HepG2 (cell line): ENCODE measurements at regions not wholly inside any gene's neighbourhood (a gene's known extent, or its start where the extent isn't known, plus 50 kb on each side); places are given as distances from the start of the nearest gene placed in this dataset.

Experiments used
- ATAC-seq: fragments of 200-7000 bp; cut with Tn5 transposase; 3 replicates; pipeline ENCODE4 v1.9.1; 2020; ENCODE audit warnings: mild to moderate bottlenecking, moderate library complexity
- BruUV-seq: library from RNA; stranded (reverse); fragments of 400-500 nt; replicated peaks from 2 replicates; lab custom pipeline; 2021; lab: Mats Ljungman, UMichigan
- CTCF ChIA-PET: fragments of 300-600 bp; formaldehyde crosslinking; extraction: SDS; loops from one replicate; lab custom pipeline; 2021; ENCODE audit warnings: low total read pairs, inconsistent platforms, low intra/inter-chr PET ratio; lab: Yijun Ruan, JAX
- POLR2A ChIA-PET: fragments of 350-600 bp; sonication (Branson Sonifier 250); formaldehyde crosslinking; loops from one replicate; lab custom pipeline; 2020; ENCODE audit warnings: antibody characterized with exemption, inconsistent platforms; lab: Yijun Ruan, JAX
- DNase-seq: peaks from one replicate; pipeline ENCODE4 v3.0.0-alpha.2; 2015; ENCODE audit warnings: low spot score
- FAIRE-seq: peaks from 3 replicates; lab custom pipeline; 2011; peaks lifted over from hg19 to GRCh38; lab: Jason Lieb, UNC
- H2AFZ ChIP-seq: one replicate; pipeline ENCODE4 v1.6.1; 2011; ENCODE audit warnings: low read length, inconsistent platforms
- H3K27ac ChIP-seq: fragments of 300-600 bp; 3 replicates; pipeline ENCODE4 v1.8.0; 2011; ENCODE audit warnings: mixed run types, mild to moderate bottlenecking, mixed read lengths, low read length, inconsistent platforms; ENCODE audit not compliant: insufficient read depth; ENCODE audit errors: extremely low read length
- H3K27me3 ChIP-seq, 2 experiments: fragments of 200-600 bp in 1 of 2; 2 replicates in 1 of 2; 3 replicates in 1 of 2; pipeline versions ENCODE4 v1.6.0 to v1.8.0; 2011; ENCODE audit warnings: low read length in 2 of 2, mild to moderate bottlenecking in 2 of 2, moderate library complexity in 2 of 2, inconsistent platforms in 1 of 2; ENCODE audit not compliant: insufficient read depth in 2 of 2, control insufficient read depth in 1 of 2
- H3K36me3 ChIP-seq, 2 experiments: fragments of 200-600 bp in 1 of 2; replicated peaks in 1 of 2; 2 replicates in 1 of 2; 3 replicates in 1 of 2; pipeline versions ENCODE4 v1.5.1 to v1.8.0; 2011; ENCODE audit warnings: low read length in 2 of 2, inconsistent platforms in 1 of 2; ENCODE audit not compliant: insufficient read depth in 2 of 2, control insufficient read depth in 1 of 2
- H3K4me1 ChIP-seq: 2 replicates; pipeline ENCODE4 v1.5.1; 2012; ENCODE audit warnings: low read length, inconsistent platforms; ENCODE audit not compliant: insufficient read depth
- H3K4me2 ChIP-seq: 2 replicates; pipeline ENCODE4 v1.6.0; 2011; ENCODE audit warnings: low read depth, low read length, inconsistent platforms
- H3K4me3 ChIP-seq, 3 experiments: fragments of 200-600 bp in 1 of 3; sonication (generic), shearing (Covaris generic) in 1 of 3; replicated peaks in 1 of 3; 2 replicates each; pipeline ENCODE4 v1.5.1; 2011 to 2016; ENCODE audit warnings: low read length in 3 of 3, inconsistent platforms in 2 of 3, low read depth in 2 of 3, mild to moderate bottlenecking in 2 of 3, control low read depth in 1 of 3, mixed read lengths in 1 of 3; ENCODE audit not compliant: insufficient read depth in 1 of 3
- H3K79me2 ChIP-seq: one replicate; pipeline ENCODE4 v1.6.1; 2011; ENCODE audit warnings: low read length, inconsistent platforms; ENCODE audit not compliant: insufficient read depth
- H3K9ac ChIP-seq: 2 replicates; pipeline ENCODE4 v1.6.0; 2011; ENCODE audit warnings: mild to moderate bottlenecking, low read depth, low read length, inconsistent platforms; ENCODE audit not compliant: insufficient read depth
- H3K9me3 ChIP-seq: 2 replicates; pipeline ENCODE4 v1.5.1; 2012; ENCODE audit warnings: mild to moderate bottlenecking, low read length
- H4K20me1 ChIP-seq: 2 replicates; pipeline ENCODE4 v1.6.0; 2011; ENCODE audit warnings: inconsistent platforms, mild to moderate bottlenecking, low read length, moderate library complexity; ENCODE audit not compliant: insufficient read depth
- AKAP8 ChIP-seq: sonication (generic); formaldehyde crosslinking; IDR thresholded peaks from 2 replicates; pipeline ENCODE4 v1.5.1; 2020; ENCODE audit warnings: mild to moderate bottlenecking, missing genetic modification reagents
- CTCF ChIP-seq: sonication (generic); formaldehyde crosslinking; IDR thresholded peaks from 2 replicates; pipeline ENCODE4 v1.5.0; 2020; ENCODE audit warnings: mild to moderate bottlenecking, missing genetic modification reagents, moderate library complexity
- FOXK1 ChIP-seq: sonication (generic); formaldehyde crosslinking; IDR thresholded peaks from 2 replicates; pipeline ENCODE4 v1.4.0; 2020; ENCODE audit warnings: low read depth, missing genetic modification reagents, borderline replicate concordance
- FOXO1 ChIP-seq: sonication (generic); formaldehyde crosslinking; IDR thresholded peaks from 2 replicates; pipeline ENCODE4 v1.4.0; 2020; ENCODE audit warnings: missing genetic modification reagents
- NFIC ChIP-seq: IDR thresholded peaks from 2 replicates; pipeline ENCODE4 v1.6.1; 2012; ENCODE audit warnings: mild to moderate bottlenecking, low read length, inconsistent platforms
- PAF1 ChIP-seq: IDR thresholded peaks from 2 replicates; pipeline ENCODE4 v1.6.1; 2016; ENCODE audit warnings: missing genetic modification reagents, missing compliant biosample characterization
- PATZ1 ChIP-seq: sonication (generic); formaldehyde crosslinking; IDR thresholded peaks from 2 replicates; pipeline ENCODE4 v1.4.0; 2020; ENCODE audit warnings: missing genetic modification reagents
- TP53 ChIP-seq: sonication (generic); formaldehyde crosslinking; conservative IDR thresholded peaks from 2 replicates; pipeline ENCODE4 v1.4.0; 2020; ENCODE audit warnings: missing genetic modification reagents
- YEATS2 ChIP-seq: sonication (generic); formaldehyde crosslinking; IDR thresholded peaks from 2 replicates; pipeline ENCODE4 v1.4.0; 2020; ENCODE audit warnings: missing genetic modification reagents, borderline replicate concordance
- ZNF431 ChIP-seq: sonication (generic); formaldehyde crosslinking; IDR thresholded peaks from 2 replicates; pipeline ENCODE4 v1.9.0; 2022; ENCODE audit warnings: missing genetic modification reagents, low read depth, mild to moderate bottlenecking, borderline replicate concordance
- ZNF550 ChIP-seq: sonication (generic); formaldehyde crosslinking; IDR thresholded peaks from 2 replicates; pipeline ENCODE4 v1.4.0; 2020; ENCODE audit warnings: mild to moderate bottlenecking, missing genetic modification reagents, borderline replicate concordance
- ZNF563 ChIP-seq: sonication (generic); formaldehyde crosslinking; IDR thresholded peaks from 2 replicates; pipeline ENCODE4 v1.8.0; 2022; ENCODE audit warnings: mild to moderate bottlenecking, moderate library complexity, missing genetic modification reagents
- ZNF614 ChIP-seq: IDR thresholded peaks from 2 replicates; pipeline ENCODE4 v1.6.1; 2018; ENCODE audit warnings: missing biosample characterization, missing genetic modification reagents, inconsistent platforms, borderline replicate concordance
- ZSCAN30 ChIP-seq: sonication (generic); formaldehyde crosslinking; IDR thresholded peaks from 2 replicates; pipeline ENCODE4 v1.5.0; 2020; ENCODE audit warnings: mild to moderate bottlenecking, missing genetic modification reagents
- WGBS: methylation state at CpG from one replicate; pipeline ENCODE4 v1.1.6; 2017; ENCODE audit warnings: low lambda C conversion rate; 5-methylcytosine and 5-hydroxymethylcytosine counted together
- in situ Hi-C: cut with HindIII; loops from 2 replicates; pipeline ENCODE4 v1.10.0; 2017; ENCODE audit warnings: low pct_unique_long_range_greater_than_20kb; ENCODE audit not compliant: extremely low pct_ligation_motif_present
- intact Hi-C: fragments of 100-400 bp; cut with micrococcal nuclease; formaldehyde crosslinking; loops from one replicate; pipeline ENCODE4 v1.10.0; 2022; ENCODE audit not compliant: unreplicated experiment
- TF ChIP-seq, protein P1 (sequence below): sonication (generic); formaldehyde crosslinking; IDR thresholded peaks from 2 replicates; pipeline ENCODE4 v1.4.0; 2020; ENCODE audit warnings: missing genetic modification reagents

DNA sequence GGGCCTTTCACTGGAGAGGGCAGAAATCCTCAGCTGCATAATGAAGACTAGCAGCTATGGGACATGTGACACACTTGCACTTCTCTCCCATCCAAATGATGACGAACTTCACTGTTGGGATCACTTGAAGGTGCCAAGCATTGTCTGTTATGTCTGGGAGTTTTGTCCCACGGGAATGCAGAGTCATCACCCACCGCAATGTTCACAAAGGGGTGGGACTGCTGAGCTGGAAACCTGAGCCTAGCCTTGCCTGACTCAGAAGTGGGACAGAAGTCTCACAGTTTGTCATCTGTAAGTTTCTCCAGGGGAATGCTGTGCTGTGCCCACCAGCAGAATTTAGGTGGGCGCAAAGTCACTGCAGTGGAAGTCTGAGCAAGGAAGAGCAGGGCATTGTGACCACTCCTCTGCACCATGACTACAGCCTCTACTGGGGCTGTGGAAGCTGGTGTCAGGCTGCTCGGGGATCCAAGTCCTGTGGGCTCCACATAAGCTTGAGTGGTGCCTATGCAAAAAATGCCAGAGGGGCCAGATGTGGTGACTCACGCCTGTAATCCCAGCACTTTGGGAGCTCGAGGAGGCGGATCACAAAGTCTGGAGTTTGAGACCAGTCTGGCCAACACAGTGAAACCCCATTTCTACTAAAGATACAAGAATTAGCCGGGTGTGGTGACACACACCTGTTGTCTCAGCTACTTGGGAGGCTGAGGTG is 472.0 kb upstream of the CNTNAP2 start:
- H3K27ac ChIP-seq: no peak overlapping the region
- H3K27me3 ChIP-seq: no peaks in the 10 kb centered on the region
- DNase-seq: no peak
- BruUV-seq: no TSS peak
- no peak overlapping the region for H3K4me2 ChIP-seq
- ChIA-PET POLR2A (no interaction called here), CTCF (no interaction called here)
- in situ Hi-C loops: no loop called here
- no peaks in the 10 kb centered on the region for H3K79me2 ChIP-seq
- no peak overlapping the region for H3K9ac ChIP-seq
- no peak overlapping the region for H3K4me3 ChIP-seq
- H3K4me1 ChIP-seq: no peaks in the 10 kb centered on the region
- H4K20me1 ChIP-seq: no peaks in the 10 kb centered on the region
- H3K9me3 ChIP-seq: peaks cover 83% of the 10 kb centered on the region
- no peak overlapping the region for H2AFZ ChIP-seq
- no peaks in the 10 kb centered on the region for H3K36me3 ChIP-seq
- 8% methylated on average over 6 of the region's 9 CpGs for WGBS
- no peak for FAIRE-seq
- no peak for ATAC-seq
- intact Hi-C loops: no loop called here
- TF ChIP-seq TP53: no peak

- Histone ChIP-seq H3K27me3 (no peaks in the 10 kb centered on the region), H3K4me2 (no peak overlapping the region), H3K27ac (no peak overlapping the region), H3K4me1 (no peaks in the 10 kb centered on the region), H3K9ac (no peak overlapping the region), H3K9me3 (peaks cover 86% of the 10 kb centered on the region), H3K4me3 (no peak overlapping the region), H3K36me3 (no peaks in the 10 kb centered on the region), H4K20me1 (no peaks in the 10 kb centered on the region), H2AFZ (no peak overlapping the region), H3K79me2 (no peaks in the 10 kb centered on the region)
- in situ Hi-C loops: no loop called here
- ATAC-seq (no peak), DNase-seq (no peak), FAIRE-seq (no peak)
- no TSS peak for BruUV-seq
- TF ChIP-seq, protein P1, sequence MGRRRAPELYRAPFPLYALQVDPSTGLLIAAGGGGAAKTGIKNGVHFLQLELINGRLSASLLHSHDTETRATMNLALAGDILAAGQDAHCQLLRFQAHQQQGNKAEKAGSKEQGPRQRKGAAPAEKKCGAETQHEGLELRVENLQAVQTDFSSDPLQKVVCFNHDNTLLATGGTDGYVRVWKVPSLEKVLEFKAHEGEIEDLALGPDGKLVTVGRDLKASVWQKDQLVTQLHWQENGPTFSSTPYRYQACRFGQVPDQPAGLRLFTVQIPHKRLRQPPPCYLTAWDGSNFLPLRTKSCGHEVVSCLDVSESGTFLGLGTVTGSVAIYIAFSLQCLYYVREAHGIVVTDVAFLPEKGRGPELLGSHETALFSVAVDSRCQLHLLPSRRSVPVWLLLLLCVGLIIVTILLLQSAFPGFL (CRISPR knock-in tag): no peak
- TF ChIP-seq NFIC: no peak
- TF ChIP-seq CTCF (CRISPR knock-in tag): no peak
- no peak for TF ChIP-seq PAF1 (CRISPR knock-in tag)
- no peak for TF ChIP-seq ZNF550 (CRISPR knock-in tag)
- no peak for TF ChIP-seq AKAP8 (CRISPR knock-in tag)
- TF ChIP-seq ZNF563 (CRISPR knock-in tag): no peak
- no peak for TF ChIP-seq YEATS2 (CRISPR knock-in tag)
- no peak for TF ChIP-seq FOXK1
- no peak for TF ChIP-seq FOXO1 (CRISPR knock-in tag)
- no peak for TF ChIP-seq ZNF431 (CRISPR knock-in tag)
- no peak for TF ChIP-seq ZSCAN30 (CRISPR knock-in tag)
- no peak for TF ChIP-seq ZNF614 (CRISPR knock-in tag)
- no peak for TF ChIP-seq PATZ1 (CRISPR knock-in tag)
- intact Hi-C loops: no loop called here
- WGBS: 0% methylated on average over 1 of the region's 3 CpGs
- CTCF ChIA-PET: no interaction called here
- POLR2A ChIA-PET: no interaction called here
These were observed 472.6 kb upstream of the CNTNAP2 start for GRCh38 chr7:145643981-145644380.
